GM19372 (cell line): ENCODE measurements at regions not wholly inside any gene's neighbourhood (a gene's known extent, or its start where the extent isn't known, plus 50 kb on each side); places are given as distances from the start of the nearest gene placed in this dataset.
"Not testable (repeated sequence)": the region's sequence is repeated elsewhere in the genome, so short reads cannot be mapped to it uniquely, and the experiment has no call there.

Experiments used
- ATAC-seq: cut with Tn5 transposase; IDR thresholded peaks from one replicate; pipeline ENCODE4 v1.9.1; 2021; ENCODE audit warnings: mild to moderate bottlenecking, low read depth, moderate library complexity; ENCODE audit not compliant: unreplicated experiment

- ATAC-seq, result no peak
Measured at GRCh38 chr12:131192951-131193350, 239.2 kb downstream of the ADGRD1 start.

GRCh38 chr12:131194166-131194565 lies 240.5 kb downstream of the ADGRD1 start:
- no peak for ATAC-seq

GRCh38 chr12:131195796-131196195 lies 242.1 kb downstream of the ADGRD1 start:
- no peak for ATAC-seq

- ATAC-seq, result no peak
Measured at GRCh38 chr12:131196220-131196619, 242.5 kb downstream of the ADGRD1 start.

- ATAC-seq, result no peak
Measured at GRCh38 chr12:131197490-131197889, 243.8 kb downstream of the ADGRD1 start.

GRCh38 chr12:131199221-131199620 lies 245.5 kb downstream of the ADGRD1 start:
- no peak for ATAC-seq

GRCh38 chr12:131201912-131202311 lies 248.2 kb downstream of the ADGRD1 start:
- ATAC-seq, result not testable (repeated sequence)

GRCh38 chr12:131202592-131203378 lies 249.1 kb downstream of the ADGRD1 start:
- no peak for ATAC-seq

GRCh38 chr12:131203666-131204415 lies 250.1 kb downstream of the ADGRD1 start:
- ATAC-seq, result no peak

- no peak for ATAC-seq
Measured at GRCh38 chr12:131204416-131205274, 250.9 kb downstream of the ADGRD1 start.

GRCh38 chr12:131205275-131205933 lies 251.7 kb downstream of the ADGRD1 start:
- ATAC-seq, result not testable (repeated sequence)

GRCh38 chr12:131206630-131207299 lies 253.1 kb downstream of the ADGRD1 start:
- not testable (repeated sequence) for ATAC-seq

GRCh38 chr12:131207300-131207660 lies 253.6 kb downstream of the ADGRD1 start:
- ATAC-seq, result not testable (repeated sequence)

GRCh38 chr12:131207841-131208240 lies 254.1 kb downstream of the ADGRD1 start:
- ATAC-seq, result not testable (repeated sequence)

- ATAC-seq, result no peak
Measured at GRCh38 chr12:131208425-131208824, 254.7 kb downstream of the ADGRD1 start.

- no peak for ATAC-seq
Measured at GRCh38 chr12:131209082-131210070, 255.7 kb downstream of the ADGRD1 start.

GRCh38 chr12:131210506-131211339 lies 257.0 kb downstream of the ADGRD1 start:
- ATAC-seq, result no peak
